HepG2 (cell line): ENCODE measurements at regions not wholly inside any gene's neighbourhood (a gene's known extent, or its start where the extent isn't known, plus 50 kb on each side); places are given as distances from the start of the nearest gene placed in this dataset.
A peak's percentile ranks its signal among the peaks of the same experiment; 100 is the strongest.

Experiments used
- ATAC-seq: fragments of 200-7000 bp; cut with Tn5 transposase; 3 replicates; pipeline ENCODE4 v1.9.1; 2020; ENCODE audit warnings: mild to moderate bottlenecking, moderate library complexity
- BruUV-seq: library from RNA; stranded (reverse); fragments of 400-500 nt; replicated peaks from 2 replicates; lab custom pipeline; 2021; lab: Mats Ljungman, UMichigan
- CTCF ChIA-PET: fragments of 300-600 bp; formaldehyde crosslinking; extraction: SDS; loops from one replicate; lab custom pipeline; 2021; ENCODE audit warnings: low total read pairs, inconsistent platforms, low intra/inter-chr PET ratio; lab: Yijun Ruan, JAX
- POLR2A ChIA-PET: fragments of 350-600 bp; sonication (Branson Sonifier 250); formaldehyde crosslinking; loops from one replicate; lab custom pipeline; 2020; ENCODE audit warnings: antibody characterized with exemption, inconsistent platforms; lab: Yijun Ruan, JAX
- DNase-seq: peaks from one replicate; pipeline ENCODE4 v3.0.0-alpha.2; 2015; ENCODE audit warnings: low spot score
- FAIRE-seq: peaks from 3 replicates; lab custom pipeline; 2011; peaks lifted over from hg19 to GRCh38; lab: Jason Lieb, UNC
- H2AFZ ChIP-seq: one replicate; pipeline ENCODE4 v1.6.1; 2011; ENCODE audit warnings: low read length, inconsistent platforms
- H3K27ac ChIP-seq: fragments of 300-600 bp; 3 replicates; pipeline ENCODE4 v1.8.0; 2011; ENCODE audit warnings: mixed run types, mild to moderate bottlenecking, mixed read lengths, low read length, inconsistent platforms; ENCODE audit not compliant: insufficient read depth; ENCODE audit errors: extremely low read length
- H3K27me3 ChIP-seq, 2 experiments: fragments of 200-600 bp in 1 of 2; 2 replicates in 1 of 2; 3 replicates in 1 of 2; pipeline versions ENCODE4 v1.6.0 to v1.8.0; 2011; ENCODE audit warnings: low read length in 2 of 2, mild to moderate bottlenecking in 2 of 2, moderate library complexity in 2 of 2, inconsistent platforms in 1 of 2; ENCODE audit not compliant: insufficient read depth in 2 of 2, control insufficient read depth in 1 of 2
- H3K36me3 ChIP-seq, 2 experiments: fragments of 200-600 bp in 1 of 2; replicated peaks in 1 of 2; 2 replicates in 1 of 2; 3 replicates in 1 of 2; pipeline versions ENCODE4 v1.5.1 to v1.8.0; 2011; ENCODE audit warnings: low read length in 2 of 2, inconsistent platforms in 1 of 2; ENCODE audit not compliant: insufficient read depth in 2 of 2, control insufficient read depth in 1 of 2
- H3K4me1 ChIP-seq: 2 replicates; pipeline ENCODE4 v1.5.1; 2012; ENCODE audit warnings: low read length, inconsistent platforms; ENCODE audit not compliant: insufficient read depth
- H3K4me2 ChIP-seq: 2 replicates; pipeline ENCODE4 v1.6.0; 2011; ENCODE audit warnings: low read depth, low read length, inconsistent platforms
- H3K4me3 ChIP-seq, 3 experiments: fragments of 200-600 bp in 1 of 3; sonication (generic), shearing (Covaris generic) in 1 of 3; replicated peaks in 1 of 3; 2 replicates each; pipeline ENCODE4 v1.5.1; 2011 to 2016; ENCODE audit warnings: low read length in 3 of 3, inconsistent platforms in 2 of 3, low read depth in 2 of 3, mild to moderate bottlenecking in 2 of 3, control low read depth in 1 of 3, mixed read lengths in 1 of 3; ENCODE audit not compliant: insufficient read depth in 1 of 3
- H3K79me2 ChIP-seq: one replicate; pipeline ENCODE4 v1.6.1; 2011; ENCODE audit warnings: low read length, inconsistent platforms; ENCODE audit not compliant: insufficient read depth
- H3K9ac ChIP-seq: 2 replicates; pipeline ENCODE4 v1.6.0; 2011; ENCODE audit warnings: mild to moderate bottlenecking, low read depth, low read length, inconsistent platforms; ENCODE audit not compliant: insufficient read depth
- H3K9me3 ChIP-seq: 2 replicates; pipeline ENCODE4 v1.5.1; 2012; ENCODE audit warnings: mild to moderate bottlenecking, low read length
- H4K20me1 ChIP-seq: 2 replicates; pipeline ENCODE4 v1.6.0; 2011; ENCODE audit warnings: inconsistent platforms, mild to moderate bottlenecking, low read length, moderate library complexity; ENCODE audit not compliant: insufficient read depth
- CEBPB ChIP-seq: IDR thresholded peaks from 2 replicates; pipeline ENCODE4 v1.6.1; 2011; ENCODE audit warnings: low read depth, low read length, improper control_type of control experiment, borderline replicate concordance
- HMGA1 ChIP-seq: sonication (generic); formaldehyde crosslinking; conservative IDR thresholded peaks from 2 replicates; pipeline ENCODE4 v1.4.0; 2020; ENCODE audit warnings: missing genetic modification reagents
- MAFK ChIP-seq, 2 experiments: IDR thresholded peaks in 1 of 2; conservative IDR thresholded peaks in 1 of 2; 2 replicates each; pipeline ENCODE4 v1.6.1; 2011; ENCODE audit warnings: improper control_type of control experiment in 2 of 2, low read length in 2 of 2
- TAF1 ChIP-seq: sonication (generic); formaldehyde crosslinking; IDR thresholded peaks from 2 replicates; pipeline ENCODE4 v1.4.0; 2020; ENCODE audit warnings: missing genetic modification reagents
- WGBS: methylation state at CpG from one replicate; pipeline ENCODE4 v1.1.6; 2017; ENCODE audit warnings: low lambda C conversion rate; 5-methylcytosine and 5-hydroxymethylcytosine counted together
- in situ Hi-C: cut with HindIII; loops from 2 replicates; pipeline ENCODE4 v1.10.0; 2017; ENCODE audit warnings: low pct_unique_long_range_greater_than_20kb; ENCODE audit not compliant: extremely low pct_ligation_motif_present
- intact Hi-C: fragments of 100-400 bp; cut with micrococcal nuclease; formaldehyde crosslinking; loops from one replicate; pipeline ENCODE4 v1.10.0; 2022; ENCODE audit not compliant: unreplicated experiment

GRCh38 chr12:3380200-3381043 is 110.6 kb upstream of the PRMT8 start:
- WGBS = 35% methylated on average over 12 of the region's 15 CpGs
- no TSS peak for BruUV-seq
- Histone ChIP-seq H3K4me1 (no peaks in the 10 kb centered on the region), H4K20me1 (no peaks in the 10 kb centered on the region), H3K27ac (no peak overlapping the region), H3K9ac (no peak overlapping the region), H2AFZ (no peak overlapping the region), H3K4me3 (no peak overlapping the region), H3K79me2 (no peaks in the 10 kb centered on the region), H3K9me3 (no peaks in the 10 kb centered on the region), H3K27me3 (peaks cover 0 to 11% of the 10 kb centered on the region in 2 experiments; a peak in 2 of 5 replicates), H3K4me2 (no peak overlapping the region), H3K36me3 (no peaks in the 10 kb centered on the region)
- ATAC-seq (no peak), FAIRE-seq (no peak), DNase-seq (no peak)
- in situ Hi-C loops (no loop called here), intact Hi-C loops (no loop called here)
- ChIA-PET CTCF (no interaction called here), POLR2A (no interaction called here)
- peak; percentile 44; the same call in 1 of the 2 replicates for TF ChIP-seq CEBPB
- TF ChIP-seq TAF1 (CRISPR knock-in tag) = no peak

- Histone ChIP-seq H3K9me3 (no peaks in the 10 kb centered on the region), H3K27me3 (peaks cover 0 to 11% of the 10 kb centered on the region in 2 experiments; a peak in 2 of 5 replicates), H4K20me1 (no peaks in the 10 kb centered on the region), H3K9ac (no peak overlapping the region), H3K4me3 (no peak overlapping the region), H3K4me2 (no peak overlapping the region), H3K36me3 (no peaks in the 10 kb centered on the region), H3K79me2 (no peaks in the 10 kb centered on the region), H2AFZ (no peak overlapping the region), H3K4me1 (no peaks in the 10 kb centered on the region), H3K27ac (no peak overlapping the region)
- CTCF ChIA-PET = no interaction called here
- ATAC-seq (no peak), DNase-seq (no peak), FAIRE-seq (no peak)
- WGBS = 10% methylated on average over 6 of the region's 6 CpGs
- in situ Hi-C loops (no loop called here), intact Hi-C loops (no loop called here)
- TF ChIP-seq HMGA1 (CRISPR knock-in tag) (no peak), MAFK (conservative IDR thresholded peaks at IDR 0.05 in 1 of 2, IDR thresholded peaks at IDR 0.05 in 1 of 2; ENCODE audit: low read length in 2 of 2) (peak; percentile 33 to 44; a peak in 3 of 4 replicates)
- no TSS peak for BruUV-seq
- POLR2A ChIA-PET = no interaction called here
These were observed 109.7 kb upstream of the PRMT8 start for GRCh38 chr12:3381059-3382047.
